Astrocyte (in vitro differentiated cells and primary cell): ENCODE measurements at regions not wholly inside any gene's neighbourhood (a gene's known extent, or its start where the extent isn't known, plus 50 kb on each side); places are given as distances from the start of the nearest gene placed in this dataset.

Experiments
- EZH2 ChIP-seq: IDR thresholded peaks from 2 replicates; pipeline ENCODE4 v1.6.1; 2012; ENCODE audit warnings: mild to moderate bottlenecking, low read length, inconsistent platforms; ENCODE audit not compliant: insufficient read depth
- TF ChIP-seq, protein P1 (sequence below): IDR thresholded peaks from 2 replicates; pipeline ENCODE4 v1.5.1; 2011; ENCODE audit warnings: low read depth, mild to moderate bottlenecking, inconsistent platforms, low read length, moderate library complexity; ENCODE audit not compliant: insufficient read depth

- TF ChIP-seq, protein P1, sequence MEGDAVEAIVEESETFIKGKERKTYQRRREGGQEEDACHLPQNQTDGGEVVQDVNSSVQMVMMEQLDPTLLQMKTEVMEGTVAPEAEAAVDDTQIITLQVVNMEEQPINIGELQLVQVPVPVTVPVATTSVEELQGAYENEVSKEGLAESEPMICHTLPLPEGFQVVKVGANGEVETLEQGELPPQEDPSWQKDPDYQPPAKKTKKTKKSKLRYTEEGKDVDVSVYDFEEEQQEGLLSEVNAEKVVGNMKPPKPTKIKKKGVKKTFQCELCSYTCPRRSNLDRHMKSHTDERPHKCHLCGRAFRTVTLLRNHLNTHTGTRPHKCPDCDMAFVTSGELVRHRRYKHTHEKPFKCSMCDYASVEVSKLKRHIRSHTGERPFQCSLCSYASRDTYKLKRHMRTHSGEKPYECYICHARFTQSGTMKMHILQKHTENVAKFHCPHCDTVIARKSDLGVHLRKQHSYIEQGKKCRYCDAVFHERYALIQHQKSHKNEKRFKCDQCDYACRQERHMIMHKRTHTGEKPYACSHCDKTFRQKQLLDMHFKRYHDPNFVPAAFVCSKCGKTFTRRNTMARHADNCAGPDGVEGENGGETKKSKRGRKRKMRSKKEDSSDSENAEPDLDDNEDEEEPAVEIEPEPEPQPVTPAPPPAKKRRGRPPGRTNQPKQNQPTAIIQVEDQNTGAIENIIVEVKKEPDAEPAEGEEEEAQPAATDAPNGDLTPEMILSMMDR: no peak
- TF ChIP-seq EZH2: no peak
Measured at GRCh38 chr1:212514782-212515181, 82.1 kb downstream of the NENF start.
